HG02981 (cell line): ENCODE measurements at regions not wholly inside any gene's neighbourhood (a gene's known extent, or its start where the extent isn't known, plus 50 kb on each side); places are given as distances from the start of the nearest gene placed in this dataset.

Source experiments
- ATAC-seq: cut with Tn5 transposase; IDR thresholded peaks from one replicate; pipeline ENCODE4 v1.9.1; 2021; ENCODE audit warnings: mild to moderate bottlenecking, moderate library complexity; ENCODE audit not compliant: unreplicated experiment

DNA sequence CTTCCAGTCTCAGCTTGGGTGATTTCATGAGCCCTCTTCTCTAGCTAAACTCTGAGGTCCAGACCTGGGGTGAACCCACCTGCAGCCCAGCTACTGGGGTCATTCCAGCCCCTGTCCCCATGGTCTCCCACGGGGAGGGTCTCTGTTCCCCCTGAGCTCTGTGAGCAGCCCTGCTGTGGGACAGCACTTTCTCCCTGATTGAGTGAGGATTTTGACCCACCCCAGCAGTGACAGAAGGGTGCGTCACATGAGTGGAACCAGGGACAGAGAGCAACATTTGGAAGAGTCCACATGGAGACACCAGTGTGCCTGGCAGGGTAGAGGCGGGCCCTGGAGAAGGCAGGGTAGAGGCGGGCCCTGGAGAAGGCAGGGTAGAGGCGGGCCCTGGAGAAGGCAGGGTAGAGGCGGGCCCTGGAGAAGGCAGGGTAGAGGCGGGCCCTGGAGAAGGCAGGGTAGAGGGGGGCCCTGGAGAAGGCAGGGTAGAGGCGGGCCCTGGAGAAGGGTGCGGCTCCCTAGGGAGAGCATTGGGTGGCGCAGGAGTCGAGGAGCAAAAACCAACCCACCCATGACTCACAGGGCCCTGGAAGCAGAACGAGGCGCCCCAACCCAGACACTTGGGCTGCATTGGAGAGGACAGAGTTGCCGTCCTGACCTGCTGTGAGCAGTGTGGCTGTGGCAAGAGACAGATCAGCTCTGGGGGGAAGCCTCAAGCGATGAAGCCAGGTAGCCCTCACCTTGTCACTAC, 227.7 kb upstream of the B3GAT1 start:
- no peak for ATAC-seq

DNA sequence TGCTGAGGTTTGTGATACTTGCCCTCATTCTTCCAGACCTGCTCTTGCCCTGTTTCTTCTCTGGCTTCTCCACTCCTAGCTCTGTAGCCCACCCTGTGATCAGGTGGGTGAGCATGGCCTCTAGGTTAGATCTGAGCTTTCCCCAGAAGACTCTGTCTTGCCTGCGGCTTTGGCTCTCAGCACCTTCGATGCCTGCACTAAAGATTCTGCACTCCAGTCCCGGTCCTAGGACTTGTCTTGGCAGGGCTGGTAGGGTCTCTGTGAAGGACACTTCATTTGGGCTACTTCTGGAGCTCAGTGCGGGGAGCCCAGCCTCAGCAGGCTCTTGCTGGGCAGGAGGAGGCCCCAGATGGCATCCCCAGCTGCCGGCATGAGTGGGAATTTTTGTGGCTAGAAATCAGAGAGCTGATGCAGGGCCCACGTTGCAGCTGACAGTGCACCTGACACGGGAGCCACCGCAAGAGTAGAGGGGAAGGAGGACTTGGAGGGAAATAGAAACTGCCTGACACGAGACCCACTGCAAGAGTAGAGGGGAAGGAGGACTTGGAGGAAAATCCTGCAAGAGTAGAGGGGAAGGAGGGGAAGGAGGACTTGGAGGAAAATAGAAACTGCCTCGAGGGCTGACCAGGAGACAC, 226.9 kb upstream of the B3GAT1 start:
- no peak for ATAC-seq

DNA sequence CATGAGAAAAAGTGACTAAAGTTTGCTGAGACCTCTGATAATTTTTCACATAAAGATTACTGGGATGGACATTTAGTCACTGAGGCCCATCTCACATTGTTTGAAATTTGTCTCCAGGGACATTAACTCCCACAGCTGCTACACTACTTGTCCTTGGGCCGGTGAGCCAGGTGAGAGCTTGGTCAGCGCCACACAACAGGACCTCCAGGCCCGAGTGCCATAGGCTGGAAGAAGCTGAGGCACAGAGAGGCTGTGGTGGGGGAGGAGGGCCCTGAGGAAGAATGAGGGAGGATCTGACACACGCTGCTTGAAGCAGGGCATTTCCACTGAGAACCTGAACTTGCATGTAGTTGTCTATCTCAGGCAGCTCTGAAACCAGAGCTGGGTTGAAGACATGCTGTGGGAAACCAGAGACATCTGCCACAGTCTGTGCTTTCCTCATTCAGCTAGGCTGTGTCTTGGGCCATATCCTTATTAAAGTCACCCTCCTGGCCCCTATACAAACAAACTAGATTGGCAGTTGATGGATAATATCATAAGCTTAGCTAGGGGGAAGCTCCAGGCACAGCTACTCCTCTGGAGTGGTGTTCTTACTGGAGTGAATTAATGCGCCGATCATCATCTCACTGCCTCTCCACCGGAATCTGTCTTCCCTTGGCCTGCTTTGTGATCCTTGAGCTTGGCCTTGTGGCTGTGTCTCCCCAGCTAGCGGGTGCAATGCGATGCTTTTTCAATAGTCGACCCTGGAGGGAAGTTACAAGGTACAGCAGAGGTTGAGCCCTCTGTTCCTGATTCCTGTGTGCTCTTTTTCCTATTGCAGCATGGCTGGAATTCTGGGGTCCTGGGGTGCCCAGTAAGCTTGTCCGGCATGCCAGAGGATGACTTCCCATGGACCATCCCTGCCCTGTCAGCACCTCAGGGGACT, 225.3 kb upstream of the B3GAT1 start:
- no peak for ATAC-seq

DNA sequence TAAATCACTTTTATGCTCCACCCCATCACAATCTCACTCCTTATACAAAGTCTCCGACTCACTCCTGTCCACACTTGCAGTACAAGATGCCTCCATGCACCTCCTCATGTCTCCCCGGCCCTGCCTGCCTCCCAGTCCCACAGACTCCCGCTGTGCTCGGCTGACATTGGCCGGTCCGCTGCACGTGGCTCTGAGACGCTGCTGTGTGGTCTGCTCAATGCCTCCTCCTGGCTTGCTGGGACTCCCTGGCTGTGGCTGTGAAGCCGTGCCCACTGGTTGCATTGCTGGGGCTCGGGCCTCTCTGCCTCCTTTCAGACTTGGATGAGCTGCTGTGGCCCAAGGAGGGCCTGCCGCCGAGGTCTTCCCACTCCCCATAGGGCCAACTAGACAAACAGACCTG, 224.0 kb upstream of the B3GAT1 start:
- no peak for ATAC-seq

DNA sequence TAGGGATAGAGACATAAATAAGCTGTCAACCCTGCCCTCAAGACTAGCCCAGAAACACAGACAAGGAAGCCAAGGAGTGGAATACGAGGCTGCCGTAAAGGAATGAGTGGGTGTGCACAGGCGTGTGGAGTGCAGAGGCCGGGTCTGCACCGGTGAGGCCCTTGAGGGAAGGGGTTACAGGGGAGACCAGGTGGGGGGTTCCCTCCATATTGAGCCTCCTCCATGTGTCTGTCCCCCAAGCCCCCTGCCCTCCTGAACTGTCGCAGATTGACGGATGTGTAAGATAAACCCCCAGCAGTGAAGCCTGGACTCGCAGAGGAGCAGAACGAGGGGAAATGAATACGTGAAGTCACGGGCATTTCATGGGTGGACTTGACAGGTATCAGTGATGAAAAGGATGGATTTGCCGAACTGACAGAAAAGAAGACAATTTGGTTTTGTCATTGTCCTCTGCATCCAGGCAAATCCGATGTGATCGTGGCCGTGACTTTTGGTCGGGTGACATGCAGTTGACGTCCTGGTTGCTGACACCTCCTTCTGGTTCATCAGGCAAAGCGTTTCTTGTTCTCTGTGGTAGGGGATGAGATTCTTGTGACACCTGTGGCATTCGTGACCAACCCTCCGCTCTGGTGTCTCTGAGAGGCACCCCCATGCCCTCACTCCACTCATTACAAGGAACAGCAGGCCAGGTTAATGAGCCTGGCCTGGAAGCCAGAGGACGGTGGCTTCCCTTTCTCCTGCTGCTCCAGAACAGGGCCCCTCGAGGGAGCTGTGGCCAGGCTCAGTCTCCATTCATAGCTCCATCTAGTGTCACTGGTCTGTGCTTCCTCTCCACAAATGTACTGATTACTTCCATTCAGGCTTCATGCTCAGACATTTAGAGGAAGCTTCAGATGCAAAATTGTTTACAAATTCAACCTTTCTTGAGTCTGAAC, 223.1 kb upstream of the B3GAT1 start:
- no peak for ATAC-seq

DNA sequence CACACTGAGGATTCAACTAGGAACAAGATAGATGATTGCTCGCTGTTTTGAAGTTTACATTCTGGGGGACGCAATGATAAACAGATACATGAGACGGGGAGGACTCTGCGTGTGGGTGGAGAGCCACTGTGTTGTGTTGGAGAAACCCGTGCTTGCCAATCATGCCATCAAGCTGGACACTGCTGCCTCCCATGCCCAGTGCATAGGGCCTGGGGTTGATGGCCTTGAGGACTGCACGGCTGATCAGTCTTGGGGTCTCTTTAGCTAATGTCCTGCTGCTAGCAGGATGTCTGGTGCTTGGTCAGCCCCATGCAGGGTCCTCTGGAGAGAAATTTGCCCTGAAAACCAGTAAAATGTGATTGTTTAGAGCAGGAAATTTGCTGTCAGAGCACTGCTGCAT, 221.2 kb upstream of the B3GAT1 start:
- ATAC-seq = no peak

DNA sequence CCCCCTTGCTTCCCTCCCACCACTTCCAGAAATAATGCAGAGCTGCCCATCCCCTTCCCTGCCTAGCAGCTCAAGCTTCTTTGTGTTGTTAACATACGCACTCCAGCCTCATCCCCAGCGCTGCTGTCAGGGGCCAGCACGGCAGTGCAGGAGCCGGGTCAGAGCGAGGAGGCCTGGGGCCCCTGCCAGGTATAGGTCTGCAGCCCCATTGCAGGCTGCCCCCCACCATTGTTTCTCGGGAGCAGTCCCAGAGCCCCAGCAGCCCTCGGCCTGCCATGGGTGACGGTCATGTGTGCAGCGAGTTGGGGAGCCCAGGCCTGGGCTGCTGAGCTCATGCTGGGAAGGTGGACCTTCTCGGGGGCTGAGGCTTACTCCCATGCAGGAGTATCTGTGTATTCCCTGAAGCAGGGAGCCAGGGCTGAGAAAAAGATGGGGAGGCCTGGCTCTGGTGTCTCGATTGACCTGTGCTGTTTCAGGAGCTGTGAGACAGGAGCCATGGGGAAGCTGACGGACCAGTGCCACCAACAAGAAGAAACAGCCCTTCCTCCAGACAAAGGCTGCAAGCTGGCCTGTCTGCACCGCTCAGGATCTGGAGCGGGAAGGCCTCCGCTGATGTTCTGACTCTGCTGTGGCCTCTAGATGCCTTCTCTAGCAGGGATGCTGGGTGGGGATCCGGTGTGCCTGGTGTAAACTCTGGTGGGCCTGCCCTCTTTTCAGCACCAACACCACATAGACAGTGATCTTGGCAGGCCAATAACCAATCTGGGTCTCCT, 220.5 kb upstream of the B3GAT1 start:
- no peak for ATAC-seq

DNA sequence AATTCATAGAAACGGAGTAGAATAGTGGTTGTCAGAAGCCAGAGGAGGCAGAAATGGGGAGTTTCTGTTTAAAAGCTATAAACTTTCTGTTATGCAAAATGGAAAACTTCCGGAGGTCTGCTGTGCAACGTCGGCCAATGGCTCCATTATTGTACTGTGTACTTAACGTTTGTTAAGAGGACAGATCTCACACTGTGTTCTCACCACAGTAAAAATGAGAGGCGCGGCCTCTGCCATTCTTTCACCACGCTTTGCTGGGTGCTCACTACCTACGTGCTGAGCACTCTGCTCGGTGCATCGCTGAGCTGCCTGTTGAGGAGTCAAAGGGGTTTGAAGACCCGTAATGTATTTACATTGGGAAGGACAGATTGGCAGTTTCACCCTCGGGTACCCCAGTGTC, 218.8 kb upstream of the B3GAT1 start:
- ATAC-seq = no peak

DNA sequence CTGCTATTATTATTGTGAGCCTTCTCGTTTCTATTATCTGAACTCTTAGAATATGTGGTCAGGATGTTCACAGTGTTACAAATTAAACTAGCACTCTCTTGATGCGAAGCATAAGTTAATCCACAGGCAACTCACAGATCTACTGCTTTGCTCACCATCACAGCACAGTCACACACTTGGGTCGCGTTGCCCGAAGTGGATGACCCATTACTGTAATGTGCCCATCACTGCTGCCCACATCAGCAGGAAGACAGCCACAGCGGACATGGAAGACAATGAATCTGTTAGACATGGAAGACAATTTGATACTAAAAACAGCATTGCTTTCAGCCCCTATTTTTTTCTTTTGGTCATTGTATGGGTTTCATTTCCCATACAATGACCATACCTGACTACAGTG, 216.4 kb upstream of the B3GAT1 start:
- ATAC-seq = no peak

DNA sequence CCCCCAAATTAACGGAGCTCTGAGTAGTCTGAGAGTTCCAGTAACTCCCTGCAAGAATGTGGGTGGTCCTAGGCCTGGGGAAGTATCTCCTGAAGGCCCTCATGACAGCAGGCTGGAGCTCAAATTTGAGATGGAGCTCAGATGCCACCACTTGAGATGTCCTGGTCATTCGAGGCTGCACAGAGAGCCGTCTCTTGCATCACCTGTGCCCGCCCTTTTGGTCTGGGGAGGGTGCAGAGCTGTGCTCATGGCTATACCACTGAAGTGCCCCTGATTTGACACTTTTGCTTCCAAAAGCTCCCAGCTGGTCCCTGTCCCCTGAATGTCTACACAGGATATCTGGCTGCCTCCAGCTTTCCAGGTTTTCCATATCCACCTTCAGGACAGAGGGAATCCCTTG, 214.0 kb upstream of the B3GAT1 start:
- ATAC-seq = no peak

DNA sequence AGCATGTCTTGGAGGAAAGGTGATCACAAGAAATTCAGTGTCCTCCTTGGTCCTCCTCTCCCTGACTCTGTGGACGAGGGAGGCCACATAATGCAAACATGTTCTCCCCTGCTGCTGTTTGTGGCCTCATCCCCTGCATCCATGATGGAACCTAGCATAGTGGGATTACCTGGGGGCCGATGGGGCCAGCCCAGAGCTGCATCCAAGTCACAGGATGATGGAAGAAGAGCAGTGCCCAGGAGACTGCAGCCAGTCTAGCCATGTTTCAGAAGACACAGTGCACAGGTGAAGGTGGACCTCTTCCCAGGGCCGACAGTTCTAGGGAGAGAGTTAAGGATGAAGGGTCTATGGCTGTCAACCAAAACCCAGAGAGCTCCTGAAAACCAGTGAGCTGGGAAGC, 213.6 kb upstream of the B3GAT1 start:
- no peak for ATAC-seq

DNA sequence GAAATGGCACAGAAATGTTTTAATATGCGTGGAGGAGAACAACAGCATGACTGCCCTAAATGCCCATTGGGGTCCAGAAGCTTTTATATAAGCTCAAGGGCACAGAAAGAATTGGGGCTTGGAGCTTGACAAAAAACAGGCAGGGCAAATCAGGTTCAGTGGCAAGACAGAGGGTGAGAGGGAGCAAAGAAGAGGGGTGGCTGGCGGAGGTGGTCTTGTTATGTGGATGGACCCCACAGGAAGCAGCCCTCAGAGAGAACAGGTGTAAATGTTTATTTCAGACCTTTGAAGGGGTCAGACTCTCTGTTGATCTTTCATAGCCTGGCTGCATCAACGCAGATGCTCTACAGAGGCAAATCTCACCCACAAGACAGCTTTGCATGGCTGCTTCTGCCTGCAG, 213.1 kb upstream of the B3GAT1 start:
- no peak for ATAC-seq

DNA sequence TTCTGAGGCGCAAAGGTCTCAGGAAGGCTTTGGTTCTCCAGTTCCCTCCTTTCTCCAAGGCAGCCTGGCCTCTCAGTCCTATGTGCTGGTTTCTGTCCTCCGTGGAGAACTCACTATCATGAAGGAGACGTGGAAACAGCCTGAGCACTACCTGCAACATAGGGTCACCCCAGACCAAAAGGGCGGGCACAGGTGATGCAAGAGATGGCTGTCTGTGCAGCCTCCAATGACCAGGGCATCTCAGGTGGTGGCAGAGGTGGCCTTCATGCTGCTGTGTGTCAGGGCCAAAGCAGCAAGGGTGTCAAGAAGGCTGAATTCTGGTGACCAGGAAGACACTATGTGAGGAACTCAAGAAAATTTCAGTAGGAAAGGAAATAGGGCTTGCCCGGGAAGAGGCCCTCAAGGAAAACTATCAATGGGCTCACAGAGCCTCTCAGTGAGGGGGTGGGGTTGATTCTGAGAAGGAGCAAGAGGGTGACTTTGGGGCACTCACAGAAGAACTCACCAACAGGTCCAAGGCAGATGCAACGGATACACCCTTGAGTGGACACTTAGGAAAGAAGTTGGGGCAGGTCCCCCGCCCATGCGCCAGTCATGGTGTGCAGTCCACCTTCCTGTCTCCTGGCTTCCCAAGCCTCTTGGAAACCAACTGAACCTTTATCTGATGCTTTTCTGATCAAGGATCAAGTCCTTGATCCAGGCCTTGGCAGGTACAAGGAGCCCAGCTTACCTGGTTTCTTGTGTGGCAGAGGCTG, 212.3 kb upstream of the B3GAT1 start:
- no peak for ATAC-seq

DNA sequence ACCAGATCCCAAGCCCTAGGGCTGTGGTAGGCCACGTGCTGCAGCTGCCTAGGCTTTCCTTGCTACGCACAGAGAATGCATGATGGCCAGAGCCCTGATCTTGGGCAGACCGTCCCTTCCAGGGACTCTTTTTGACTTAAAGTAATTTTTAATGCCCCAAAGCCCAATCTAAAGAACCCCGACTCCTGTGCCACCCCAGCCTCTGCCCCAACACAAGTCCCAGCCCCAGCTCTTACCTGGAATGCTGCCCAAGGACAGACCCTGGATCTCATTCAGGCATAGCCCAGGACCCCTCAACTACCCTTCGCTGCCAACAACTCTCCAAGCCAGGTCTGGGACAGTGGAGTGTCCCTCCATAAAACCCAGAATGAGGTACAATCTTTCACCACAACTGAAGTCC, 211.7 kb upstream of the B3GAT1 start:
- ATAC-seq = no peak

DNA sequence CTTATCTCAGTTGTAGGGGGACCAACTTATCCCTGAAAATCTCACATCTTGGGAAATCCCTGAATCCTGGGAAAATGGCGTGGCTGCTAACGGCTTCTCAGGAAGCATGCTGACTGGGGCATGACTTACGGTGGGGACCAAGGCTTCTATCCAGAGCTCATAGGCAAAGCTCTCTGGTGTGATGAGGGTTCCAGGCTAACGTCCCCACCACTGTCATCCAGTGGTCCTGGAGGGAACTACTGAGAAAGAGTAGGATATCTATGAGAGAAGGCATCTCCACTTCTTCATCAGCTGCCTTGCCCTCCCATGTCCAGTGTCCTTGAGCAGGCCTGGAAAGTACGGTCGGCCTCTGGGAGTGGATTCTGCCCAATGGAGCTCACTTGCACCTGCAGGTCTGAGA, 210.4 kb upstream of the B3GAT1 start:
- ATAC-seq = no peak

DNA sequence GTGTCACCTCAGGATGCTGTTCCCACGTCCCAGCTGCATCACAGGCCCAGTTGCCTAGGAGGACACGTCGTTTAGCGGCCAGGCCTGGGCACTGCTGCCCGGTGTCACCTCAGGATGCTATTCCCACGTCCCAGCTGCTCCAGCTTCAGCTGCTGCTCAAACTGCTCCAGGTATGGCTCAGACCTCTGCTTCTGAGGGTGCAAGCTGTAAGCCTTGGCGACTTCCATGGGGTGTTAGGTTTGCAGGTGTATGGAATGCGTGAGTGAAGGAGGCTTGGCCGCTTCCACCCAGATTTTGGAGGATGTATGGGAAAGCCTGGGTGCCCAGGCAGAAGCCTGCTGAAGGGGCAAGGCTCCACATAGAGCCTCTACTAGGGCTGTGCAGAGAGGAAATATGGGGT, 205.3 kb upstream of the B3GAT1 start:
- no peak for ATAC-seq

DNA sequence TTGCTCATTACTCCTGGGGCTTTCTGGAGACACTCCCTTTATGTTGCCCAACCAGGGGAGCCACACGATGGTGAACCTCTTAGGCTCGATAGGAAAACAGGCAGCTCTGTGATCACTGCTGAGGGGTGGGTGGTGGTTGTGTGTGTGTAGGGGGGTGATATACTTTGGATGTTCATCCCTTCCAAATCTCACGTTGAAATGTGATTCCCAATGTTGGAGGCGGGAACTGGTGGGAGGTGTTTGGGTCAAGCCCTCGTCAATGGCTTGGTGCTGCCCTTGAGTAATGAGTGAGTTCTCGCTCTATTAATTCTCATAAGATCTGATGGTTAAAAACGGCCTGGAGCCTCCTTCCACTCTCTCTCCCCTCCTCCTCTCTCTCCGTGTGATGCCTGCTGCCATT, 204.0 kb upstream of the B3GAT1 start:
- ATAC-seq = no peak

DNA sequence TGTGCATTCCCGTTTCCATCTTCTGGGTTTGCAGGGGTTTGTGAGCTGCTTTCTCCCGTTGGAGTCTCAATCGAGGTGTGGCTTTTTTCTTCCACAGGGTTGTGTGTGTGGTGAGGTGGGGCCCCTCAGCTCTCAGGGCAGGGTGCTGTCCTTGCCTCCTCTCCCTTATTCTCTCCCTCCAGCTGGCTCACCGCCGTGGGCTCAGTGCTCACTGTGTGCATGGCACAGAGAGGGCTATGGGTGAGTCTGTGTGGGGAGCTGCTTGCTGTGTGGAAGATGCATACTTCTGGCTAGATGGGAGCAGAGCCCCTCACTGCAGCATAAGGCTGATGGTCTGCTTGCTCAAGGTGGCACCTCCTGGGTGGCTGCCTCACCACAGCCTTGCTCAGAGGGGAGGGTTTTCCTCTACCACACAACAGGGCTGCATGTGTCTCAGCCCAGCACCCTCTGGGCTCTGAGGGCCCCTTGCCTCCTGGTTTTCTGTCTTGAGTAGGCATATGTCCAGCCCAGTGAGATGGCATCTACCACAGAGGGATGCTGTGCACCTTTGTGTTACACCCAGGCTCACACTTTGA, 203.1 kb upstream of the B3GAT1 start:
- no peak for ATAC-seq

DNA sequence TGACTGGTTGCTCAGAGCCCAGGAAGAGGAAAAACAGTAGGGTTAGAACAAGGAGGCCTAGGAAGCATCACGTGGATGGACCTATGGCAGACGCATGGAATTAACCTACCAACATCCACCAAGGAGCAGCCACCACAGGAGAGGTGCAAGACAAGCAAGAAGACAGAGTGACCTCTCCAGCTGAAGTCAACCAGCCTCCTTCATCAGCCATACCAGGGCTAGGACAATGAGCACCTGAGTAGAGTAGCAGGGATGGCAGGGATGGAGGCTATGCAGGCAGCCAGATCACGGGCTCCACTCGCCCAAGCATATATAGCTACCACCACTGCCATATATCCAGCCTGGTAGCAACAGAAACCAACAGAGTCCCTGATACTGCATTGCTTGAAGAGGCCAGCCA, 202.1 kb upstream of the B3GAT1 start:
- no peak for ATAC-seq
